ENCODE measurements at regions not wholly inside any gene's neighbourhood (a gene's known extent, or its start where the extent isn't known, plus 50 kb on each side); places are given as distances from the start of the nearest gene placed in this dataset.
A peak's percentile ranks its signal among the peaks of the same experiment; 100 is the strongest.
"Not testable (repeated sequence)": the region's sequence is repeated elsewhere in the genome, so short reads cannot be mapped to it uniquely, and the experiment has no call there.

GRCh38 chr6:91094341-91094740 is 507.5 kb upstream of the MAP3K7 start:
- ATAC-seq: no peak

DNA sequence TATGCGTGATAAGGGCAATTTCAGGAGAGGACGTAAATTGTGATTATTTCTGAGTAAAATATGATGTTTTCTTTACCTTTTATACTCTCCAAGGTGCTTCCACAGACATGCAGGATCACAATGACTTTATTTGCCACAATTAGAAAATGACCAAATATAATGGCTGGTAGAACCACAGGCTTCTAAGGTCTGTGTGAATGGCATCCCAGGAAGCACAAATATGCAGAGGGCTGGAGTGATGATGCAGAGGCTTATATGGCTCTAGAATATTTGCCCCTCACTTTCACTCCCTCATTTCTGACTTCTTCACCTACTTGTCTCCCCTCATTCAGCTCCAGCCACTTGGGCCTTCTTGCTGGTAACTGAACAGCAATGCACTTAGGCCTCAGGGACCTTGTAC is 502.1 kb upstream of the MAP3K7 start:
- no peak for ATAC-seq

DNA sequence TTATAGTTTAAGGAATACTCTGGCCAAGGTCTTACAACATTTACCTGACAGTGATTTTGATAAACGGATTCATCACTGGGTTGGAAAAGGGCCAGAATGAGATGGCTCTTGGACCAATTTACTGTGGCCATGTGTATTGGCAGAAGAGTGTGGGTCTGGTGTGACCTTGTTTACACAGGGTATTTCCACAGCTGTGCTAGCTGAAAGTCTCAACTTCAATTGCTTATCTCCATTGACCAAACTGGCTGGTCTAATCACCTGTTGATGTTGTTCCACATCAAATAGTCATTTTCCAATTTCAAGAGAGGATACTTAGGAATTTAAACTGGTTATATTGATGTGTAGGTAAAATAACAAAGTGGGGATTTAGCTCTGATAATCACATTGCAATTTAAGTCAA is 501.6 kb upstream of the MAP3K7 start:
- no peak for ATAC-seq

DNA sequence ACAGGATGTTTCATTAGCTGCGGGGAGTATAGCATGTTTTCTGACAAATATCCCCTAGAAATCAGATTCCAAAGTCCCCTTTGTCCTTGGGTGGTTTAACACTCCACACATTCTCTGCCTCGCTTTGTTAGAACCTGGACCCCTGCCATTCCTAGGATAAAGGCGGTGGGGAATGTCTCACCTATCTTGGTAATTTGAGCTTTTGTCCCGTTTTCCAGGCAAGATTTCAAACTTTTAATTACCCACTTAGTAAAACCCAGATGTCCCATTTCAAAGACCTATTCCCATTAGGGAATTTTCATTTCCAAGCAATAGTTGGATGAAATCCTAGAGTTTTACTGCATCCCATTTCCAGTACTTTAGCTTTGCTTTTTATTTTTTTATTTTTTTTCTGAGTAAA is 501.0 kb upstream of the MAP3K7 start:
- no peak for ATAC-seq

GRCh38 chr6:91083211-91083610 is 496.3 kb upstream of the MAP3K7 start:
- no peak for ATAC-seq

DNA sequence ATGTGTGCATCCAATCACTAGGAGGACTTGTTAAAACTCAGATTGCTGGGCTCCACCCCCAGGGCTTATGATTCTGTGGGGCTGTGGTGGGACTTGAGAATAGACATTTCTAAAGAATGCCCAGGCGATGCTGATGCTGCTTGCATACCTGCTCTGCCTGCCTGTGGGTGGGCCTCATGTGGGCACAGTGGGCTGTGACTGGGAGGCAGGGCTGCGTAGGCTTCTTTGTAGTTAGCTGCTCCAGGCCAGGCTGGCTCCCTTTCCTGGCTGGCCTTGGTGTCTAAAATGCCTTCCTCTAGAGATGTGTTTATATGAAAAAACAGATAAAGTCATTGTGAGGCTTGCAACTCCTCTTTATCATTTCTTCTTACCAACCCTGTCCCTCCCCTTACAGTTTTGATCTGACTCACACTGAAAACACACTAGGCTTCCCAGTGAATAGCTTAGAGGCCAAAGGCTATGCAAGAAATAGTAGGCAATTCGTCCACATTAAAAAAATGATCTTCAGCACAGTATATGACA is 495.5 kb upstream of the MAP3K7 start:
- no peak for ATAC-seq

GRCh38 chr6:91081452-91082067 is 494.7 kb upstream of the MAP3K7 start:
- ATAC-seq: peak; percentile 25

DNA sequence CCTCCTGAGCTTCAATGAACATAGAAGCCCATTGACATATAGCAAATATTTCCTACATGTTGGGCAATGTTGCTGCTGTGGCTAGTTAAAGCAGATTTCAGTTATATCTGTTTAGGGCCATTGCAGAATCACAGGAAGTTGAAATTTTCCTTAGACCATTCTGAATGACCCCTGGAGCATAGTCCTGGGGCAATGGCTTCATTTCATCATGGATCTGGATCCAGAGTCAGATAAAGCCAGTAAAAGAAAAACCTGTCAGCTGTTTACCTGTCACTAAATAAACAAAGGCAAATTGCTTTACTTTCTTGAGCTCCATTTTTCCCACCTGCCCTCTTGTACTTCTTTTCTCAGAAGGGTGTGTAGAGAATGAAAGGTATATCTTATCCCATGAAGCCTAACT is 494.0 kb upstream of the MAP3K7 start:
- no peak for ATAC-seq

- ATAC-seq: no peak
Measured at GRCh38 chr6:91079969-91080368, 493.1 kb upstream of the MAP3K7 start.

GRCh38 chr6:91075244-91075976 is 488.5 kb upstream of the MAP3K7 start:
- no peak for ATAC-seq

- ATAC-seq: no peak
Measured at GRCh38 chr6:91063362-91063761, 476.5 kb upstream of the MAP3K7 start.

- ATAC-seq: no peak
Measured at GRCh38 chr6:91057689-91058088, 470.8 kb upstream of the MAP3K7 start.

GRCh38 chr6:91055959-91056358 is 469.1 kb upstream of the MAP3K7 start:
- ATAC-seq: no peak

GRCh38 chr6:91052473-91053450 is 465.9 kb upstream of the MAP3K7 start:
- ATAC-seq: not testable (repeated sequence)

- ATAC-seq: no peak
Measured at GRCh38 chr6:91045161-91045560, 458.3 kb upstream of the MAP3K7 start.

- ATAC-seq: no peak
Measured at GRCh38 chr6:91043751-91044150, 456.9 kb upstream of the MAP3K7 start.

DNA sequence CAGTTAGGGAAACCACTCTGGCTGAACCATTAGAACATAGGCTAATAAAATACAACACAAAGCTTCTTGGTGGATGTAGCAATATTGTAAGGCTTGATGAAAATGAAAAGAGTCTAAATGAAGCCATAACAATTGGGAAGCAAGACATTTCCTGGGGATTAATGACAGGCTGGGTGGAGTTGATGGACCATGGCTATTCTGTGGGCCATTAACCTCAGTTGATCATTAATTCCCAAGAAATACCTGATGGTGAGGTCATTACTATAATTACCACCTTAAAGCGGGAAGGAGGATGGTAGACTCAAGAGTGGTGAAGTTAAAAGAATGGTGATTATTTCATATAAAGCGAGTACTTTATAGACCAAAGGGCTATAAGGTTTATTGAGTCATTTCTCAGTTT is 455.8 kb upstream of the MAP3K7 start:
- ATAC-seq: no peak

DNA sequence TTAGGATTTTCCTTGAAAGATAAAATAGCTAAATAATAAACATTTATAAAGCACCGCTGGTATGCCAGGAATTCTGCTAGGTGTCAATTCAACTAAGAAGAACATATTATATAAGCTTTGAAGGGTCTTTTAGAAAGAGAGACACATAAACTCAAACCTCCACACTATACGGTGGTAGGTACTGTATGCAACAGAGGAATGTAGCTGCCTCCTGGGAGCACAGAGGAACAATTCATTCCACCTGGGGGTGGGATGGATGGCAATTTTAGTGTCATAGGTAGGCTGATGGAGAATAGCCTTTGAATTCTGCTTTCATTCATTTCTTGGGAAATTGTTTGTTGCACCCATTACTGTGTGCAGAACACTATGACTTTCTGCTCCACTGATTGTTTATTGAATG is 447.1 kb upstream of the MAP3K7 start:
- ATAC-seq: no peak

GRCh38 chr6:91031581-91031980 is 444.7 kb upstream of the MAP3K7 start:
- peak; percentile 44 for ATAC-seq

GRCh38 chr6:91029211-91029610 is 442.3 kb upstream of the MAP3K7 start:
- no peak for ATAC-seq

- no peak for ATAC-seq
Measured at GRCh38 chr6:91023529-91023928, 436.7 kb upstream of the MAP3K7 start.

GRCh38 chr6:91020744-91021143 is 433.9 kb upstream of the MAP3K7 start:
- ATAC-seq: no peak

DNA sequence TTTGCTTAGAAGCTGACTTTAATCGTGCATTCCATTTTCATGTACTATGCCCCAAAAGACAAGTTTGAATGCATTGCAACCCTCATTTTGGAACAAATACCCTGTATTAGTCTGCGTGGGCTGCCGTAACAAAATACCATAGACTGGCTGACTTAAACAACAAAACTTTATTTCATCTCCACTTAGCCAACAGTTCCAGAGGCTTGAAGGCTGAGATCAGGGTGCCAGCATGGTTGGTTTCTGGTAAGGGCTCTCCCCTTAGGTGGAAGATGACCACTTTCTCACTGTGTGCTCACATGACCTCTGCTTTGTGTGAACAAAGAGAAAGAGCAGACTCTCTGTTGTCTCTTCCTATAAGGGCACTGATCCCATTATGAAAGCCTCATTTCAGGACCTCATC is 431.7 kb upstream of the MAP3K7 start:
- ATAC-seq: no peak
